ENCODE measurements at regions not wholly inside any gene's neighbourhood (a gene's known extent, or its start where the extent isn't known, plus 50 kb on each side); places are given as distances from the start of the nearest gene placed in this dataset.

GRCh38 chr6:148221196-148221979, 121.2 kb upstream of the SASH1 start:
- no peak for FAIRE-seq
- no peaks in the 10 kb centered on the region for H3K36me3 ChIP-seq (ENCODE audit: insufficient read depth, low read length)
- H3K4me1 Mint-ChIP-seq (ENCODE audit: low read depth, unreplicated experiment): peaks cover 9% of the 10 kb centered on the region
- no peaks in the 10 kb centered on the region for H3K27me3 ChIP-seq (ENCODE audit: insufficient read depth, low read length)
- peaks cover 19% of the 10 kb centered on the region for H3K4me1 ChIP-seq (ENCODE audit: insufficient read depth, low read length)
- no peaks in the 10 kb centered on the region for H3K36me3 Mint-ChIP-seq (ENCODE audit: low read depth, unreplicated experiment)
- H3K4me2 ChIP-seq (ENCODE audit: low read length): no peak overlapping the region
- peaks cover 18% of the 10 kb centered on the region for H3K27me3 Mint-ChIP-seq (ENCODE audit: low read depth, unreplicated experiment)
- H3K9me3 Mint-ChIP-seq (ENCODE audit: unreplicated experiment): no peaks in the 10 kb centered on the region
- no peak overlapping the region for H3K4me3 ChIP-seq (ENCODE audit: insufficient read depth, low read depth, low read length)
- DNase-seq (ENCODE audit: low read depth): peak; percentile 31
- H3K4me3 Mint-ChIP-seq (ENCODE audit: unreplicated experiment): no peak overlapping the region
- peak overlapping the region; percentile 7 for H2AFZ ChIP-seq (ENCODE audit: low read depth, low read length)
- no peak overlapping the region for H3K27ac ChIP-seq (ENCODE audit: low read depth, low read length)
- no peak for TF ChIP-seq CTCF (IDR thresholded peaks at IDR 0.05; ENCODE audit: insufficient read depth, low read depth, low read length)
- no peak for TF ChIP-seq EZH2 (IDR thresholded peaks at IDR 0.05; ENCODE audit: insufficient read depth, low read length)
- no peaks in the 10 kb centered on the region for H4K20me1 ChIP-seq (ENCODE audit: insufficient read depth, low read length)
- H3K9ac ChIP-seq (ENCODE audit: low read length): no peak overlapping the region
- H3K27ac Mint-ChIP-seq (ENCODE audit: unreplicated experiment): no peak overlapping the region
- H3K79me2 ChIP-seq (ENCODE audit: insufficient read depth, low read length): no peaks in the 10 kb centered on the region
- no peaks in the 10 kb centered on the region for H3K9me3 ChIP-seq (ENCODE audit: insufficient read depth, low read depth, low read length)

- Histone ChIP-seq H3K27ac (ENCODE audit: low read depth, low read length) (no peak overlapping the region), H3K27me3 (ENCODE audit: insufficient read depth, low read length) (no peaks in the 10 kb centered on the region), H3K36me3 (ENCODE audit: insufficient read depth, low read length) (no peaks in the 10 kb centered on the region), H3K9me3 (ENCODE audit: insufficient read depth, low read depth, low read length) (no peaks in the 10 kb centered on the region), H3K9ac (ENCODE audit: low read length) (no peak overlapping the region), H3K4me1 (ENCODE audit: insufficient read depth, low read length) (peaks cover 19% of the 10 kb centered on the region), H3K4me3 (ENCODE audit: insufficient read depth, low read depth, low read length) (no peak overlapping the region), H2AFZ (ENCODE audit: low read depth, low read length) (no peak overlapping the region), H4K20me1 (ENCODE audit: insufficient read depth, low read length) (no peaks in the 10 kb centered on the region), H3K4me2 (ENCODE audit: low read length) (no peak overlapping the region), H3K79me2 (ENCODE audit: insufficient read depth, low read length) (no peaks in the 10 kb centered on the region)
- Mint-ChIP-seq H3K27ac (ENCODE audit: unreplicated experiment) (no peak overlapping the region), H3K36me3 (ENCODE audit: low read depth, unreplicated experiment) (no peaks in the 10 kb centered on the region), H3K4me1 (ENCODE audit: low read depth, unreplicated experiment) (peaks cover 9% of the 10 kb centered on the region), H3K4me3 (ENCODE audit: unreplicated experiment) (no peak overlapping the region), H3K27me3 (ENCODE audit: low read depth, unreplicated experiment) (peaks cover 21% of the 10 kb centered on the region), H3K9me3 (ENCODE audit: unreplicated experiment) (no peaks in the 10 kb centered on the region)
- FAIRE-seq: no peak
- TF ChIP-seq CTCF (IDR thresholded peaks at IDR 0.05; ENCODE audit: insufficient read depth, low read depth, low read length) (no peak), EZH2 (IDR thresholded peaks at IDR 0.05; ENCODE audit: insufficient read depth, low read length) (no peak)
- DNase-seq (ENCODE audit: low read depth): no peak
These were observed 120.3 kb upstream of the SASH1 start for GRCh38 chr6:148222376-148222775.

DNA sequence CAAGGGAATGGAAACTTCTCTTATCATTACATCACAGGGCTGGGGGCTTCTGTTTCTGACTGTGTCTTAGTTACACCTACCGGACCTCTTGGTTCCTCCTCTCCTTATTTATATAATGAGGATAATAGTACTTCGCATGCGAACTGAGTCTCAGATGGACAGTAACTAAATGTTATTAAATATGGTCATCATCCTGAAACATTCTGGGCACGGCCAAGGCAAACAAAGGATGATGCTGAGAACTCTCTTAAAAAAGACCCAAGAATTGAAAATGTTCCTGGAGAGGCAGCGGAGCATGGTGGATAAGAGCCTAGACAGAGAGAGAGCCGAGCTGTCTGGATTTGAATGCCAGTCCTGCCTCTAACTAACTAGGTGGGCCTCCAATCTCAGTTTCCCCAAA, 119.8 kb upstream of the SASH1 start:
- H3K36me3 Mint-ChIP-seq (ENCODE audit: low read depth, unreplicated experiment): no peaks in the 10 kb centered on the region
- no peak for TF ChIP-seq EZH2 (IDR thresholded peaks at IDR 0.05; ENCODE audit: insufficient read depth, low read length)

More for the DNA sequence above, 119.8 kb upstream of the SASH1 start:
- Histone ChIP-seq H3K9me3 (ENCODE audit: insufficient read depth, low read depth, low read length) (no peaks in the 10 kb centered on the region), H4K20me1 (ENCODE audit: insufficient read depth, low read length) (no peaks in the 10 kb centered on the region), H2AFZ (ENCODE audit: low read depth, low read length) (no peak overlapping the region), H3K79me2 (ENCODE audit: insufficient read depth, low read length) (no peaks in the 10 kb centered on the region), H3K27ac (ENCODE audit: low read depth, low read length) (peak overlapping the region; percentile 81), H3K36me3 (ENCODE audit: insufficient read depth, low read length) (no peaks in the 10 kb centered on the region), H3K4me3 (ENCODE audit: insufficient read depth, low read depth, low read length) (no peak overlapping the region), H3K9ac (ENCODE audit: low read length) (peak overlapping the region; percentile 41), H3K27me3 (ENCODE audit: insufficient read depth, low read length) (no peaks in the 10 kb centered on the region), H3K4me2 (ENCODE audit: low read length) (peak overlapping the region; percentile 57), H3K4me1 (ENCODE audit: insufficient read depth, low read length) (peaks cover 19% of the 10 kb centered on the region)
- DNase-seq (ENCODE audit: low read depth) (peak; percentile 27), FAIRE-seq (no peak)
- Mint-ChIP-seq H3K27ac (ENCODE audit: unreplicated experiment) (no peak overlapping the region), H3K9me3 (ENCODE audit: unreplicated experiment) (no peaks in the 10 kb centered on the region), H3K27me3 (ENCODE audit: low read depth, unreplicated experiment) (peaks cover 21% of the 10 kb centered on the region), H3K4me1 (ENCODE audit: low read depth, unreplicated experiment) (peaks cover 9% of the 10 kb centered on the region), H3K4me3 (ENCODE audit: unreplicated experiment) (no peak overlapping the region)

Data from astrocyte (in vitro differentiated cells and primary cell).